Naive thymus-derived CD4-positive, alpha-beta T cell (primary cell): ENCODE measurements at regions not wholly inside any gene's neighbourhood (a gene's known extent, or its start where the extent isn't known, plus 50 kb on each side); places are given as distances from the start of the nearest gene placed in this dataset.

ENCODE experiments used
- ATAC-seq: fragments of 150-1000 bp; cut with Tn5 transposase; 2 replicates; pipeline ENCODE4 v1.10.0; 2021; ENCODE audit warnings: mild to moderate bottlenecking, moderate library complexity
- CTCF ChIA-PET: fragments of 350-600 bp; sonication (Branson Sonifier 250); formaldehyde crosslinking; loops from one replicate; lab custom pipeline; 2021; ENCODE audit warnings: antibody characterized with exemption; lab: Charles Lee
- POLR2A ChIA-PET: fragments of 350-600 bp; sonication (Branson Sonifier 250); formaldehyde crosslinking; loops from one replicate; lab custom pipeline; 2021; ENCODE audit warnings: antibody characterized with exemption, inconsistent platforms; lab: Charles Lee
- DNase-seq, 9 donors: peaks; one replicate each; pipeline versions ENCODE4 v3.0.0 to v3.0.0-alpha.2; 2020 to 2022; ENCODE audit warnings: mixed read lengths in 1 of 9
- H3K27ac ChIP-seq: one replicate; pipeline ENCODE4 v1.7.0; 2013; ENCODE audit warnings: mild to moderate bottlenecking, low read depth, low read length, moderate library complexity
- H3K27me3 ChIP-seq, 2 donors: one replicate each; pipeline ENCODE4 v1.7.0; 2013; ENCODE audit warnings: low read length in 2 of 2, mild to moderate bottlenecking in 2 of 2, moderate library complexity in 2 of 2; ENCODE audit not compliant: control insufficient read depth in 2 of 2, insufficient read depth in 2 of 2
- H3K36me3 ChIP-seq, 3 experiments: 1 replicate in 2 of 3; 2 replicates in 1 of 3; pipeline ENCODE4 v1.7.0; 2013; ENCODE audit warnings: low read length in 3 of 3, mild to moderate bottlenecking in 3 of 3, moderate library complexity in 1 of 3; ENCODE audit not compliant: insufficient read depth in 3 of 3, control insufficient read depth in 2 of 3
- H3K4me1 ChIP-seq, 2 donors: one replicate each; pipeline ENCODE4 v1.7.0; 2013; ENCODE audit warnings: low read length in 2 of 2, mild to moderate bottlenecking in 2 of 2, moderate library complexity in 1 of 2; ENCODE audit not compliant: control insufficient read depth in 2 of 2, insufficient read depth in 2 of 2
- H3K4me3 ChIP-seq: 2 replicates; pipeline ENCODE4 v1.7.0; 2013; ENCODE audit warnings: mild to moderate bottlenecking, low read length
- H3K9me3 ChIP-seq, 3 experiments: 1 replicate in 2 of 3; 2 replicates in 1 of 3; pipeline ENCODE4 v1.7.0; 2013; ENCODE audit warnings: low read length in 3 of 3; ENCODE audit not compliant: control insufficient read depth in 2 of 3
- H3K27ac Mint-ChIP-seq, 9 donors: one replicate each; pipeline ENCODE4 v1.8.0; 2020 to 2022; ENCODE audit warnings: mixed read lengths in 9 of 9, mild to moderate bottlenecking in 8 of 9, moderate library complexity in 5 of 9, inconsistent platforms in 2 of 9
- H3K27me3 Mint-ChIP-seq, 5 donors: one replicate each; pipeline ENCODE4 v1.8.0; 2021 to 2022; ENCODE audit warnings: mixed read lengths in 5 of 5, mild to moderate bottlenecking in 1 of 5
- H3K36me3 Mint-ChIP-seq, 5 donors: one replicate each; pipeline ENCODE4 v1.8.0; 2020 to 2022; ENCODE audit warnings: mixed read lengths in 5 of 5, mild to moderate bottlenecking in 3 of 5, inconsistent platforms in 1 of 5
- H3K4me1 Mint-ChIP-seq, 7 donors: one replicate each; pipeline ENCODE4 v1.8.0; 2020 to 2022; ENCODE audit warnings: mixed read lengths in 7 of 7, mild to moderate bottlenecking in 3 of 7, inconsistent platforms in 1 of 7
- H3K4me3 Mint-ChIP-seq, 10 donors: one replicate each; pipeline ENCODE4 v1.8.0; 2020 to 2022; ENCODE audit warnings: mild to moderate bottlenecking in 10 of 10, mixed read lengths in 10 of 10, moderate library complexity in 6 of 10, inconsistent platforms in 2 of 10
- H3K9me3 Mint-ChIP-seq, 11 donors: one replicate each; pipeline ENCODE4 v1.8.0; 2020 to 2022; ENCODE audit warnings: mixed read lengths in 11 of 11, mild to moderate bottlenecking in 4 of 11, inconsistent platforms in 1 of 11, moderate library complexity in 1 of 11
- intact Hi-C, 2 donors: fragments of 100-400 bp; cut with micrococcal nuclease; formaldehyde crosslinking; loops; one replicate each; pipeline ENCODE4 v1.15.1; 2023

- no peak overlapping the region for H3K4me3 Mint-ChIP-seq
- Histone ChIP-seq H3K27ac (no peak overlapping the region), H3K27me3 (no peaks in the 10 kb centered on the region), H3K36me3 (no peaks in the 10 kb centered on the region), H3K4me1 (no peaks in the 10 kb centered on the region), H3K4me3 (no peak overlapping the region), H3K9me3 (no peaks in the 10 kb centered on the region)
- intact Hi-C loops, result no loop called here
- ChIA-PET POLR2A (no interaction called here), CTCF (no interaction called here)
- DNase-seq (no peak), ATAC-seq (no peak)
- peaks cover 0 to 24% (median 2%) of the 10 kb centered on the region in 11 donors for H3K9me3 Mint-ChIP-seq
- H3K27me3 Mint-ChIP-seq, result peaks cover 0 to 4% (median 0%) of the 10 kb centered on the region in 5 donors
- H3K4me1 Mint-ChIP-seq, result no peaks in the 10 kb centered on the region
- H3K36me3 Mint-ChIP-seq, result peaks cover 0 to 3% (median 0%) of the 10 kb centered on the region in 5 donors
- no peak overlapping the region for H3K27ac Mint-ChIP-seq
Observed at GRCh38 chr16:13414154-13414553, 505.8 kb upstream of the ERCC4 start.

GRCh38 chr16:13419589-13419988 lies 500.4 kb upstream of the ERCC4 start:
- H3K4me3 ChIP-seq, result no peak overlapping the region
- no peaks in the 10 kb centered on the region for H3K36me3 ChIP-seq
- POLR2A ChIA-PET, result no interaction called here
- H3K4me3 Mint-ChIP-seq, result no peak overlapping the region
- H3K36me3 Mint-ChIP-seq, result peaks cover 0 to 3% (median 0%) of the 10 kb centered on the region in 5 donors
- peaks cover 0 to 20% (median 8%) of the 10 kb centered on the region in 5 donors for H3K27me3 Mint-ChIP-seq
- no peak overlapping the region for H3K27ac ChIP-seq
- H3K9me3 ChIP-seq, result no peaks in the 10 kb centered on the region
- DNase-seq (no peak), ATAC-seq (no peak)
- no peaks in the 10 kb centered on the region for H3K27me3 ChIP-seq
- no peak overlapping the region for H3K27ac Mint-ChIP-seq
- H3K4me1 ChIP-seq, result no peaks in the 10 kb centered on the region
- CTCF ChIA-PET, result no interaction called here
- intact Hi-C loops, result no loop called here
- H3K9me3 Mint-ChIP-seq, result peaks cover 0 to 13% (median 5%) of the 10 kb centered on the region in 11 donors
- no peaks in the 10 kb centered on the region for H3K4me1 Mint-ChIP-seq

DNA sequence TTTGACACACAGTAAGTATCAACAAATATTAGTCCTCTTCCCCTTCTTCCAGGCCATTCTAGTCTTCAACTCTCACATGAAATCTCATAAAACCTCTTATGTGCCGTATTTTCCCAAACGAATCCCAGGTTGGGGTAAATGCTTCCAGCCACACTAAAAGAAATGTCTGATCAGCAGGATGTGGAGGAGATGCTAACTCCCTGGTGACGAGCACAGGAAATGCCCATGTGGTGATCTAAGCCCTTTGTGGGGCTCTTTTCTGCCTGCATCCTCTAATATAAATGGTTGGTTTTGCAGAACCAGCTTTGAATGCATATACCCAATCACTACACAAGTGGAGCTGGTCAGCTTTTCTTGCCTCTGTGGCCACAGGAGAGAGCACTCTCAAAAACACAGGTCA lies 498.2 kb upstream of the ERCC4 start:
- Mint-ChIP-seq H3K27ac (no peak overlapping the region), H3K36me3 (peaks cover 0 to 3% (median 0%) of the 10 kb centered on the region in 5 donors), H3K4me3 (no peak overlapping the region), H3K27me3 (peaks cover 0 to 20% (median 13%) of the 10 kb centered on the region in 5 donors), H3K4me1 (no peaks in the 10 kb centered on the region), H3K9me3 (peaks cover 0 to 6% (median 4%) of the 10 kb centered on the region in 11 donors)
- ATAC-seq (no peak), DNase-seq (no peak)
- Histone ChIP-seq H3K4me1 (no peaks in the 10 kb centered on the region), H3K27ac (no peak overlapping the region), H3K36me3 (no peaks in the 10 kb centered on the region), H3K4me3 (no peak overlapping the region), H3K9me3 (no peaks in the 10 kb centered on the region), H3K27me3 (no peaks in the 10 kb centered on the region)
- CTCF ChIA-PET, result no interaction called here
- POLR2A ChIA-PET, result no interaction called here
- intact Hi-C loops, result no loop called here

GRCh38 chr16:13425836-13426235 lies 494.1 kb upstream of the ERCC4 start:
- Mint-ChIP-seq H3K9me3 (peaks cover 0 to 11% (median 4%) of the 10 kb centered on the region in 11 donors), H3K27ac (no peak overlapping the region), H3K36me3 (no peaks in the 10 kb centered on the region), H3K4me1 (no peaks in the 10 kb centered on the region), H3K27me3 (peaks cover 0 to 32% (median 18%) of the 10 kb centered on the region in 5 donors), H3K4me3 (no peak overlapping the region)
- no peaks in the 10 kb centered on the region for H3K36me3 ChIP-seq
- H3K27ac ChIP-seq, result no peak overlapping the region
- no peak for ATAC-seq
- H3K4me1 ChIP-seq, result no peaks in the 10 kb centered on the region
- intact Hi-C loops, result no loop called here
- H3K9me3 ChIP-seq, result no peaks in the 10 kb centered on the region
- H3K27me3 ChIP-seq, result no peaks in the 10 kb centered on the region
- no peak for DNase-seq
- no peak overlapping the region for H3K4me3 ChIP-seq
- ChIA-PET POLR2A (no interaction called here), CTCF (no interaction called here)

DNA sequence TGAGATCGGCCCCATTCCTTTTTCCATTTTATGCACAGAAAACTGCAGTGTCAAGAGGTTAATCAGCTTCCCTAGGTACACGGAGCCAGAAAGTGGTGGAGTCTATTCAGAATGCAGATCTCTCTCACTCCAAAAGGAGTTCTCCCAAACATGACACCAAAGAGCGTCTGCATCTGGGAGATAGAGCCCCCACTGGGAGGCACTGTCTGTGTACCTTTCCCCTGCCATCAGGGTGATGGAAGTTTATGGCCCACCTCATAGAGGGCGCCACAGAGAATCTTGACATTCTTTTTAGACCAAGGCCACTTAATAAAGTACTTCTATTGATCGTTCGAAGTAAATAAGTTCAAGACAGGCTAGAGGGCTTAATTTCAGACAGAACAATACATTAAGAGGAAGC lies 493.7 kb upstream of the ERCC4 start:
- no peaks in the 10 kb centered on the region for H3K9me3 ChIP-seq
- no peak for DNase-seq
- Mint-ChIP-seq H3K4me1 (no peaks in the 10 kb centered on the region), H3K4me3 (no peak overlapping the region), H3K9me3 (peaks cover 0 to 11% (median 4%) of the 10 kb centered on the region in 11 donors), H3K27me3 (peaks cover 0 to 32% (median 18%) of the 10 kb centered on the region in 5 donors), H3K27ac (no peak overlapping the region), H3K36me3 (no peaks in the 10 kb centered on the region)
- intact Hi-C loops, result no loop called here
- no peak for ATAC-seq
- CTCF ChIA-PET, result no interaction called here
- H3K27me3 ChIP-seq, result no peaks in the 10 kb centered on the region
- H3K27ac ChIP-seq, result no peak overlapping the region
- POLR2A ChIA-PET, result no interaction called here
- H3K4me3 ChIP-seq, result no peak overlapping the region
- H3K4me1 ChIP-seq, result no peaks in the 10 kb centered on the region
- H3K36me3 ChIP-seq, result no peaks in the 10 kb centered on the region

DNA sequence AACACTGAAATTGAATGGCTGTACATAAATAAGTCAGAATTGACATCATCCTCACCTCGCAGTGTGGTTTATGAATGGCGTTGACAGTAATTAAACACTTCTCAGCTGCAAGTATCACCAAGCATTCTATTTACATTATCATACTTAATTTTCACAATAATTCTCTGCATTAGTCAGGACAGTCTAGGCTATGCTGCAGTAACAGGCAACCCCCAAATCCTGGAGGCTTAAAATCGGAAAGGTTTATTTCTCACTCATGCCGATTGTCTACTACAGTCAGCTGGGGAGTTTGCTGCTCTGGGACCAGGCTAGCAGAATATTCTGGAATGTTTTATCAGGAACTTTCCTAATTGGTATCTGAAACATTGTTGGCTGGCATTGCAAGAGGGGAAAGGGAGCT lies 493.2 kb upstream of the ERCC4 start:
- Mint-ChIP-seq H3K36me3 (no peaks in the 10 kb centered on the region), H3K27me3 (peaks cover 0 to 32% (median 18%) of the 10 kb centered on the region in 5 donors), H3K9me3 (peaks cover 0 to 11% (median 4%) of the 10 kb centered on the region in 11 donors), H3K4me1 (no peaks in the 10 kb centered on the region), H3K4me3 (no peak overlapping the region), H3K27ac (no peak overlapping the region)
- no peak for DNase-seq
- no peaks in the 10 kb centered on the region for H3K36me3 ChIP-seq
- no peak overlapping the region for H3K4me3 ChIP-seq
- CTCF ChIA-PET, result no interaction called here
- H3K4me1 ChIP-seq, result no peaks in the 10 kb centered on the region
- POLR2A ChIA-PET, result no interaction called here
- no peak overlapping the region for H3K27ac ChIP-seq
- intact Hi-C loops, result no loop called here
- ATAC-seq, result no peak
- H3K27me3 ChIP-seq, result no peaks in the 10 kb centered on the region
- H3K9me3 ChIP-seq, result no peaks in the 10 kb centered on the region

GRCh38 chr16:13427943-13428342 lies 492.0 kb upstream of the ERCC4 start:
- ChIA-PET CTCF (no interaction called here), POLR2A (no interaction called here)
- intact Hi-C loops, result no loop called here
- Mint-ChIP-seq H3K9me3 (peaks cover 0 to 11% (median 4%) of the 10 kb centered on the region in 11 donors), H3K4me1 (no peaks in the 10 kb centered on the region), H3K27me3 (peaks cover 0 to 32% (median 21%) of the 10 kb centered on the region in 5 donors), H3K4me3 (no peak overlapping the region), H3K27ac (no peak overlapping the region), H3K36me3 (no peaks in the 10 kb centered on the region)
- Histone ChIP-seq H3K27me3 (no peaks in the 10 kb centered on the region), H3K4me3 (no peak overlapping the region), H3K9me3 (no peaks in the 10 kb centered on the region), H3K4me1 (no peaks in the 10 kb centered on the region), H3K36me3 (no peaks in the 10 kb centered on the region), H3K27ac (no peak overlapping the region)
- ATAC-seq (no peak), DNase-seq (no peak)
